Epithelial cell of proximal tubule (primary cell): ENCODE measurements at regions not wholly inside any gene's neighbourhood (a gene's known extent, or its start where the extent isn't known, plus 50 kb on each side); places are given as distances from the start of the nearest gene placed in this dataset.

ENCODE experiments used
- DNase-seq: peaks from one replicate; pipeline ENCODE4 v3.0.0-alpha.2; 2011; ENCODE audit warnings: low read depth
- H3K4me3 ChIP-seq: 2 replicates; pipeline ENCODE4 v1.5.1; 2011; ENCODE audit warnings: low read depth, mild to moderate bottlenecking, low read length
- TF ChIP-seq, protein P1 (sequence below): conservative IDR thresholded peaks from 2 replicates; pipeline ENCODE4 v1.5.1; 2012; ENCODE audit warnings: low read depth, mild to moderate bottlenecking, low read length

DNA sequence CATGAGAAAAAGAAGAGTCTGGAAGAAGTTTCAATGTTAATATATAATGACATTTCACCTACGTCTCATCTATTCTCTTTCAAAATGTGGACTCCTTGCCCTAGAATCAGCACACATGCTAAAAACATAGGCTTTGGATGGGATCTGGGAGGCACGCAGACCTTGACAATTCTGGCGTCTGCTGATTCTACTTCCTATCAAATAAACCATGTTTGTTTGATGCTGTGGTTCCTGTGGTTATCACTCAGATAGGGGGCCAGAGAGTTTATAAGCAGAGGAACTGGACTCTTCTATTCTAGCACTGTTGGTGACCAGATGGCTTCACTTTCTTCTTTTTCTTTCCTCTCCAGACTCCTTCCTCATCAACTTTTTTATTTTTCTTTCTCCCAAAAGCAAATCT lies 336.8 kb downstream of the DIPK2A start:
- DNase-seq = no peak
- TF ChIP-seq, protein P1, sequence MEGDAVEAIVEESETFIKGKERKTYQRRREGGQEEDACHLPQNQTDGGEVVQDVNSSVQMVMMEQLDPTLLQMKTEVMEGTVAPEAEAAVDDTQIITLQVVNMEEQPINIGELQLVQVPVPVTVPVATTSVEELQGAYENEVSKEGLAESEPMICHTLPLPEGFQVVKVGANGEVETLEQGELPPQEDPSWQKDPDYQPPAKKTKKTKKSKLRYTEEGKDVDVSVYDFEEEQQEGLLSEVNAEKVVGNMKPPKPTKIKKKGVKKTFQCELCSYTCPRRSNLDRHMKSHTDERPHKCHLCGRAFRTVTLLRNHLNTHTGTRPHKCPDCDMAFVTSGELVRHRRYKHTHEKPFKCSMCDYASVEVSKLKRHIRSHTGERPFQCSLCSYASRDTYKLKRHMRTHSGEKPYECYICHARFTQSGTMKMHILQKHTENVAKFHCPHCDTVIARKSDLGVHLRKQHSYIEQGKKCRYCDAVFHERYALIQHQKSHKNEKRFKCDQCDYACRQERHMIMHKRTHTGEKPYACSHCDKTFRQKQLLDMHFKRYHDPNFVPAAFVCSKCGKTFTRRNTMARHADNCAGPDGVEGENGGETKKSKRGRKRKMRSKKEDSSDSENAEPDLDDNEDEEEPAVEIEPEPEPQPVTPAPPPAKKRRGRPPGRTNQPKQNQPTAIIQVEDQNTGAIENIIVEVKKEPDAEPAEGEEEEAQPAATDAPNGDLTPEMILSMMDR = no peak
- H3K4me3 ChIP-seq = no peak overlapping the region

DNA sequence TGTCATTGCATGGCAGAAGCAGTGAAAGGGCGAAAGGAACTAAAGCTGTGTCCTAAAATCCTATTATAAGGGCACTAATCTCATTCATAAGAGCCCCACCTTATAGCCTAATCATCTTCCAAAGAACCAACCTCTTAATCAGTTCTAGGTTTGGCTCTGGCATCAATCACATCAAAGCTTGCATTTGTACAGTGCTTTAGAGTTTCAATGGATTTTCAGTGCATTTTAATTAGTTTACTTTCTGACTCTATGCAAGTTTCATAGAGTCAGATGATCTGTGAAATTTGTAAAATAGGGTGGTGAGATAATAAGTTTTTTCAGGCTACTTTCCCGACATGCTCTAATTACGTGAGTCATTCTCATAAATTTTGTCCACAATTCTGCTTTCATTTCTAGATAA lies 341.1 kb downstream of the DIPK2A start:
- no peak for DNase-seq
- H3K4me3 ChIP-seq = no peak overlapping the region
- TF ChIP-seq, protein P1 = no peak

DNA sequence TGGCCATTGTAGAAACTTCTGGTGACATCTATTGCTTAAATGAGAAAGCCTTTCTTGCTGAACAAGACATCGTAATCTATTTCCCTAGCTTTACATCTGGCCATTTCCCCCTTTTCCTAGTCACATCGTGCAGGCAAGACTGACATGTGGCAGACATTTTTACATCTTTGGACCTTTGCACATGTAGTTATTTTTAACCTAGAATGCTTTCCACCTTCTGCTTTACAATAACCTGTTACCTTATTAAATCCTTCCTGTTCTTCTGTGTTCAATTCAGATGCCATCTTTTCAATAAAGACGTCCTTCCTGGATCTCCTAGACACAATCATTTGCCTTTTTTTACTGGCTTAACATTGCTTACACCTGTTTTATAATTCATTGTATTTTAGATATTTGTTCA lies 343.3 kb downstream of the DIPK2A start:
- H3K4me3 ChIP-seq = no peak overlapping the region
- TF ChIP-seq, protein P1 = no peak
- DNase-seq = no peak

DNA sequence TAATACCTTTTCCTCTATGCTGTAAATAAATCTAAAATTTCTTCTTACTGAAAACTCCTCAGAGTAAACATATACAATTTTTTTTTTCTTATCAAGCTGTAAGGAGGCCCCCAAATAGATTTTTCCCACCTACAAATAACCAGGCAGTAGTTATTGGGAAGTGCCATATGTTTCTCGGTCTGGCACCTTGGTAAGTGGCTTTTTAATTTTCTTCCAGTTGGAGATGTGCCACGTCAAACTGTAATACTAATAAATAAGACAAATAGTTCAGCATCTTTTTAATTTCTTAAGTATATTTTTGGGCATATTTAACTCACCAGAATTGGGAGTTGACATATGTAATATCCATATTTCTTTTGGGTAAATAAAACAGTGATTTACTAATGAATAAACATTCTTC lies 346.3 kb downstream of the DIPK2A start:
- H3K4me3 ChIP-seq = no peak overlapping the region
- TF ChIP-seq, protein P1 = no peak
- DNase-seq = no peak

DNA sequence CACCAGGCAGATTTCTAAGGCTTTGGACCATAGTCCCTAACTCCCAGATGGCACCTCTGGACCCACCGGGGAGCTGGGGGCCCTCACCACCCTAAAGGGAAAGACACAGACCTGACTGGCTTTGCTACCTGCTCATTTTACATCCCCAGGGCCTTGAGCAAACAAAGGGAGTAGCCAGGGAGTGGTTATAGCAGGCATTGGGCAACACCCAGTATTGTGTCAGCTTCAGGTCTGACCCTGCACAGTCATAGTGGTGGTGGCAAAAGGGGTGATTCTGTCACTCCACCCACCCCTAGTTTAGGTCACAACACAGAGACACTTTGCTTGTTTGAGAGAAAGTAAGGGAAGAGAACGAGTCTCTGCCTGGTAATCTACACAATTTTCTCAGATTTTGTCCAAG lies 352.5 kb downstream of the DIPK2A start:
- no peak for DNase-seq
- H3K4me3 ChIP-seq = no peak overlapping the region
- TF ChIP-seq, protein P1 = no peak

DNA sequence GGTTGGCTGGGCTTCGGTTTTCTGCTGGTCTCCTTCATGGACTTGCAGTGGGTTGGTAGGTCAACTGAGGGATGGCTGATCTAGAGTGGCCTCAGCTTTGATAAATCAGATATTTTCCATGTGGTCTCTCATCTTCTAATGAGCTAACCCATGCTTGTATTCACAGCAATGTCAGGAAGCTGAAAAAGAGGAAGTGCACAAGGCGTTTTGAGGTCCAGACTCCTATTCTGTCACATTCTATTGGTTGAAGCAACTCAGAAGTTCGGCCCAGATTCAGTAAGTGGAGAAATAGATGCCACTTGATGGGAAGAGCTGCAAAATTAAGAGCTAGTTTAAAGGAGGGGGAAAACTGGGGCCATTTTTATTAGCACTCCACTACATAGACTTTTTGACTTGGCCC lies 361.2 kb downstream of the DIPK2A start:
- no peak for DNase-seq
- TF ChIP-seq, protein P1 = no peak
- H3K4me3 ChIP-seq = no peak overlapping the region

DNA sequence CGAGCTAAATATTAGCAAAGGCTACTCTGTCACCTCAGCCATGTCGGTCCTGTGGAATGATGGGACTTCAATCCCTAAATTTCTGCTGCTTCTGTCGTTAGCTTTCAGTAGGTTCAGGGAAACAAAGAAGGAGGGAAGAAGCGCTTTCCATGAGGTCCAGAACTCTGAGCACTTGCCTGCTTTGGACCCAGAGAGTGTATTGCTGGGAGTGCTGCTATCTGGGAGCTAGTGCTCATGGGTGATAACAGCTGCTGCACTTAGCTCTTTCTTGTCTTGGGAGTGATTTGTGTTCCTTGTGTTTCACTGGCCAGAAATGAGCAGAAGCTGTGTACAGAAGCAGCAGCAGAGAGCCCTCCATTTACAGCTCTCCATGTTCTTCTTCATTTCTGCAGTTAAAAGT lies 369.8 kb downstream of the DIPK2A start:
- no peak overlapping the region for H3K4me3 ChIP-seq
- DNase-seq = no peak
- TF ChIP-seq, protein P1 = no peak
